ENCODE measurements at regions not wholly inside any gene's neighbourhood (a gene's known extent, or its start where the extent isn't known, plus 50 kb on each side); places are given as distances from the start of the nearest gene placed in this dataset.

- TF ChIP-seq CTCF (IDR thresholded peaks at IDR 0.05 in 8 of 11, conservative IDR thresholded peaks at IDR 0.05 in 3 of 11) (no peak), POLR2AphosphoS5 (IDR thresholded peaks at IDR 0.05) (no peak), POLR2A (IDR thresholded peaks at IDR 0.05) (no peak)
- H3K36me3 ChIP-seq = no peaks in the 10 kb centered on the region
- intact Hi-C loops (cut with DNase I; ENCODE audit: low total_unique reads) = no loop called here
- no peak overlapping the region for H3K27ac ChIP-seq
- H3K27me3 ChIP-seq (replicated peaks in 1 of 7) = peaks cover 0 to 6% (median 0%) of the 10 kb centered on the region in 7 donors
- H3K4me1 ChIP-seq = no peaks in the 10 kb centered on the region
- no peak overlapping the region for H3K4me3 ChIP-seq
- no peaks in the 10 kb centered on the region for H3K9me3 ChIP-seq
- WGBS, 5 donors = 75 to 94% (median 83%) methylated on average over 5 of the region's 5 CpGs
- DNase-seq = no peak
Measured at GRCh38 chr1:91152331-91152730, 130.5 kb upstream of the ZNF644 start.

GRCh38 chr1:91151702-91152101 is 129.9 kb upstream of the ZNF644 start:
- H3K4me1 ChIP-seq = no peaks in the 10 kb centered on the region
- H3K4me3 ChIP-seq = no peak overlapping the region
- WGBS, 5 donors = 50 to 75% (median 65%) methylated on average over 1 of the region's 1 CpG
- intact Hi-C loops (cut with DNase I; ENCODE audit: low total_unique reads) = no loop called here
- TF ChIP-seq POLR2A (IDR thresholded peaks at IDR 0.05) (no peak), CTCF (IDR thresholded peaks at IDR 0.05 in 8 of 11, conservative IDR thresholded peaks at IDR 0.05 in 3 of 11) (no peak), POLR2AphosphoS5 (IDR thresholded peaks at IDR 0.05) (no peak)
- no peak for DNase-seq
- no peaks in the 10 kb centered on the region for H3K36me3 ChIP-seq
- H3K27ac ChIP-seq = no peak overlapping the region
- H3K9me3 ChIP-seq = no peaks in the 10 kb centered on the region
- H3K27me3 ChIP-seq (replicated peaks in 1 of 7) = peaks cover 0 to 6% (median 0%) of the 10 kb centered on the region in 7 donors

GRCh38 chr1:91148641-91149069 is 126.8 kb upstream of the ZNF644 start:
- DNase-seq = no peak
- 33 to 45% (median 38%) methylated on average over 3 of the region's 3 CpGs for WGBS, 5 donors
- no peaks in the 10 kb centered on the region for H3K4me1 ChIP-seq
- no peak overlapping the region for H3K27ac ChIP-seq
- H3K36me3 ChIP-seq = no peaks in the 10 kb centered on the region
- no peak for TF ChIP-seq CTCF (IDR thresholded peaks at IDR 0.05 in 8 of 11, conservative IDR thresholded peaks at IDR 0.05 in 3 of 11)
- TF ChIP-seq POLR2AphosphoS5 (IDR thresholded peaks at IDR 0.05) = no peak
- TF ChIP-seq POLR2A (IDR thresholded peaks at IDR 0.05) = no peak
- H3K9me3 ChIP-seq = no peaks in the 10 kb centered on the region
- no peak overlapping the region for H3K4me3 ChIP-seq
- H3K27me3 ChIP-seq (replicated peaks in 1 of 7) = no peaks in the 10 kb centered on the region
- intact Hi-C loops (cut with DNase I; ENCODE audit: low total_unique reads) = no loop called here

GRCh38 chr1:91141858-91142257 is 120.0 kb upstream of the ZNF644 start:
- 66 to 74% (median 68%) methylated on average over 3 of the region's 3 CpGs for WGBS, 5 donors
- H3K27me3 ChIP-seq (replicated peaks in 1 of 7) = no peaks in the 10 kb centered on the region
- no peak for DNase-seq

More at GRCh38 chr1:91141858-91142257, 120.0 kb upstream of the ZNF644 start:
- H3K36me3 ChIP-seq = no peaks in the 10 kb centered on the region
- no peak overlapping the region for H3K4me3 ChIP-seq
- H3K27ac ChIP-seq = no peak overlapping the region
- H3K4me1 ChIP-seq = no peaks in the 10 kb centered on the region
- H3K9me3 ChIP-seq = no peaks in the 10 kb centered on the region
- TF ChIP-seq CTCF (IDR thresholded peaks at IDR 0.05 in 8 of 11, conservative IDR thresholded peaks at IDR 0.05 in 3 of 11) = no peak
- TF ChIP-seq POLR2A (IDR thresholded peaks at IDR 0.05) = no peak
- TF ChIP-seq POLR2AphosphoS5 (IDR thresholded peaks at IDR 0.05) = no peak
- intact Hi-C loops (cut with DNase I; ENCODE audit: low total_unique reads) = no loop called here
